Osteoblast (primary cell): ENCODE measurements at regions not wholly inside any gene's neighbourhood (a gene's known extent, or its start where the extent isn't known, plus 50 kb on each side); places are given as distances from the start of the nearest gene placed in this dataset.

Experiments used
- DNase-seq: peaks from one replicate; pipeline ENCODE4 v3.0.0; 2011; ENCODE audit warnings: low spot score, mixed read lengths; ENCODE audit not compliant: insufficient read length; ENCODE audit errors: missing footprints
- H2AFZ ChIP-seq: 2 replicates; pipeline ENCODE4 v1.6.0; 2011; ENCODE audit warnings: mild to moderate bottlenecking, low read length
- H3K27ac ChIP-seq: 2 replicates; pipeline ENCODE4 v1.5.1; 2011; ENCODE audit warnings: mild to moderate bottlenecking, low read depth, low read length, moderate library complexity
- H3K27me3 ChIP-seq: 2 replicates; pipeline ENCODE4 v1.6.0; 2012; ENCODE audit warnings: mild to moderate bottlenecking, control low read depth, inconsistent platforms, low read length, moderate library complexity; ENCODE audit not compliant: insufficient read depth
- H3K36me3 ChIP-seq: 2 replicates; pipeline ENCODE4 v1.5.1; 2011; ENCODE audit warnings: mild to moderate bottlenecking, low read length, control low read depth, moderate library complexity; ENCODE audit not compliant: insufficient read depth
- H3K4me1 ChIP-seq: 2 replicates; pipeline ENCODE4 v1.5.1; 2011; ENCODE audit warnings: mild to moderate bottlenecking, low read length, control low read depth, moderate library complexity; ENCODE audit not compliant: insufficient read depth
- H3K4me2 ChIP-seq: 2 replicates; pipeline ENCODE4 v1.6.0; 2011; ENCODE audit warnings: mild to moderate bottlenecking, low read length; ENCODE audit not compliant: insufficient read depth
- H3K4me3 ChIP-seq: fragments of 200-600 bp; sonication (generic); 3 replicates; pipeline ENCODE4 v1.5.1; 2012; ENCODE audit warnings: mild to moderate bottlenecking, low read length, inconsistent platforms; ENCODE audit not compliant: insufficient read depth
- H3K79me2 ChIP-seq: 2 replicates; pipeline ENCODE4 v1.6.0; 2012; ENCODE audit warnings: mild to moderate bottlenecking, low read length, control low read depth, inconsistent platforms; ENCODE audit not compliant: insufficient read depth
- H3K9me3 ChIP-seq: 2 replicates; pipeline ENCODE4 v1.5.1; 2011; ENCODE audit warnings: low read depth, low read length, control low read depth
- H4K20me1 ChIP-seq: 2 replicates; pipeline ENCODE4 v1.6.0; 2012; ENCODE audit warnings: mild to moderate bottlenecking, low read length, control low read depth; ENCODE audit not compliant: insufficient read depth
- TF ChIP-seq, protein P1 (sequence below): IDR thresholded peaks from 2 replicates; pipeline ENCODE4 v1.5.1; 2011; ENCODE audit warnings: mild to moderate bottlenecking, low read depth, low read length, moderate library complexity; ENCODE audit errors: extremely low read depth

- H3K4me3 ChIP-seq: no peak overlapping the region
- no peaks in the 10 kb centered on the region for H3K9me3 ChIP-seq
- no peaks in the 10 kb centered on the region for H3K27me3 ChIP-seq
- TF ChIP-seq, protein P1, sequence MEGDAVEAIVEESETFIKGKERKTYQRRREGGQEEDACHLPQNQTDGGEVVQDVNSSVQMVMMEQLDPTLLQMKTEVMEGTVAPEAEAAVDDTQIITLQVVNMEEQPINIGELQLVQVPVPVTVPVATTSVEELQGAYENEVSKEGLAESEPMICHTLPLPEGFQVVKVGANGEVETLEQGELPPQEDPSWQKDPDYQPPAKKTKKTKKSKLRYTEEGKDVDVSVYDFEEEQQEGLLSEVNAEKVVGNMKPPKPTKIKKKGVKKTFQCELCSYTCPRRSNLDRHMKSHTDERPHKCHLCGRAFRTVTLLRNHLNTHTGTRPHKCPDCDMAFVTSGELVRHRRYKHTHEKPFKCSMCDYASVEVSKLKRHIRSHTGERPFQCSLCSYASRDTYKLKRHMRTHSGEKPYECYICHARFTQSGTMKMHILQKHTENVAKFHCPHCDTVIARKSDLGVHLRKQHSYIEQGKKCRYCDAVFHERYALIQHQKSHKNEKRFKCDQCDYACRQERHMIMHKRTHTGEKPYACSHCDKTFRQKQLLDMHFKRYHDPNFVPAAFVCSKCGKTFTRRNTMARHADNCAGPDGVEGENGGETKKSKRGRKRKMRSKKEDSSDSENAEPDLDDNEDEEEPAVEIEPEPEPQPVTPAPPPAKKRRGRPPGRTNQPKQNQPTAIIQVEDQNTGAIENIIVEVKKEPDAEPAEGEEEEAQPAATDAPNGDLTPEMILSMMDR: no peak
- H3K4me1 ChIP-seq: no peaks in the 10 kb centered on the region
- H3K27ac ChIP-seq: no peak overlapping the region
- H3K4me2 ChIP-seq: no peak overlapping the region
- no peaks in the 10 kb centered on the region for H4K20me1 ChIP-seq
- DNase-seq: no peak
- H2AFZ ChIP-seq: no peak overlapping the region
- H3K36me3 ChIP-seq: no peaks in the 10 kb centered on the region
- no peaks in the 10 kb centered on the region for H3K79me2 ChIP-seq
These were observed 300.7 kb downstream of the XPNPEP1 start for GRCh38 chr10:109622566-109622965.

GRCh38 chr10:109620396-109620795 is 302.9 kb downstream of the XPNPEP1 start:
- no peak overlapping the region for H3K4me3 ChIP-seq
- no peaks in the 10 kb centered on the region for H3K79me2 ChIP-seq
- H2AFZ ChIP-seq: no peak overlapping the region
- no peaks in the 10 kb centered on the region for H4K20me1 ChIP-seq
- H3K27me3 ChIP-seq: no peaks in the 10 kb centered on the region
- H3K4me1 ChIP-seq: no peaks in the 10 kb centered on the region
- H3K36me3 ChIP-seq: no peaks in the 10 kb centered on the region
- H3K9me3 ChIP-seq: no peaks in the 10 kb centered on the region
- TF ChIP-seq, protein P1: no peak
- no peak for DNase-seq
- no peak overlapping the region for H3K4me2 ChIP-seq
- no peak overlapping the region for H3K27ac ChIP-seq

- Histone ChIP-seq H3K79me2 (no peaks in the 10 kb centered on the region), H4K20me1 (no peaks in the 10 kb centered on the region), H3K9me3 (no peaks in the 10 kb centered on the region), H3K4me2 (no peak overlapping the region), H3K27me3 (no peaks in the 10 kb centered on the region), H3K4me1 (no peaks in the 10 kb centered on the region), H2AFZ (no peak overlapping the region), H3K36me3 (no peaks in the 10 kb centered on the region), H3K4me3 (no peak overlapping the region), H3K27ac (no peak overlapping the region)
- DNase-seq: no peak
- TF ChIP-seq, protein P1: no peak
These were observed 303.4 kb downstream of the XPNPEP1 start for GRCh38 chr10:109619914-109620313.

GRCh38 chr10:109618748-109619147 is 304.6 kb downstream of the XPNPEP1 start:
- no peak overlapping the region for H3K4me2 ChIP-seq
- H3K4me3 ChIP-seq: no peak overlapping the region
- TF ChIP-seq, protein P1: no peak
- H3K36me3 ChIP-seq: no peaks in the 10 kb centered on the region
- no peak for DNase-seq
- no peaks in the 10 kb centered on the region for H3K9me3 ChIP-seq
- no peaks in the 10 kb centered on the region for H3K27me3 ChIP-seq
- no peaks in the 10 kb centered on the region for H4K20me1 ChIP-seq
- H3K4me1 ChIP-seq: no peaks in the 10 kb centered on the region
- no peak overlapping the region for H2AFZ ChIP-seq
- no peak overlapping the region for H3K27ac ChIP-seq
- H3K79me2 ChIP-seq: no peaks in the 10 kb centered on the region
